NCI-H146 treated with DMSO at 0.1 percent for 48 hours (cell line): ENCODE measurements at regions not wholly inside any gene's neighbourhood (a gene's known extent, or its start where the extent isn't known, plus 50 kb on each side); places are given as distances from the start of the nearest gene placed in this dataset.

Experiments used
- DNase-seq: peaks from one replicate; lab custom pipeline; 2025; ENCODE audit not compliant: unreplicated experiment; lab: John Stamatoyannopoulos, UW

GRCh38 chr16:62565706-62566105, 529.5 kb upstream of the CDH8 start:
- no peak for DNase-seq

DNA sequence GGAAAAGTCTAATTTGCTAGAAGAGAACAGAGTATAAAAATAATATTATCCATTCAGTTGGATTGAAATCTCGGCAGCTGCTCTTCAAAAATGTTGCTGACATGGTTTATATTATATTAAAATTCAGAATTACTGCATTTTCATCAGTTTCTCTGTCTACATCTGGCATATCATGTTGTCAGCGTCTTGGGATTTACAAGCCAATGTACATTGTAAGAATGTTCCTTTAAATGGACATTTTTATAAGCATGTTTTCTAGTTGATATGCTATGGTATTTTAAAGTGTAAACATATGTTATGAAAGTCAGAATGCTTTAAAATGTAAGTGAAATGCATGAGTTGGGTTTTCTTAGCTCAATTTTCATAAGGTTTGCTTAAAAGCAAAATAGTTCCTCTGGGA, 528.1 kb upstream of the CDH8 start:
- DNase-seq = no peak

GRCh38 chr16:62562121-62562520, 525.9 kb upstream of the CDH8 start:
- no peak for DNase-seq

GRCh38 chr16:62549875-62550274, 513.6 kb upstream of the CDH8 start:
- DNase-seq = no peak

GRCh38 chr16:62548095-62548494, 511.9 kb upstream of the CDH8 start:
- no peak for DNase-seq

GRCh38 chr16:62546701-62547100, 510.5 kb upstream of the CDH8 start:
- no peak for DNase-seq

GRCh38 chr16:62545039-62545438, 508.8 kb upstream of the CDH8 start:
- no peak for DNase-seq

DNA sequence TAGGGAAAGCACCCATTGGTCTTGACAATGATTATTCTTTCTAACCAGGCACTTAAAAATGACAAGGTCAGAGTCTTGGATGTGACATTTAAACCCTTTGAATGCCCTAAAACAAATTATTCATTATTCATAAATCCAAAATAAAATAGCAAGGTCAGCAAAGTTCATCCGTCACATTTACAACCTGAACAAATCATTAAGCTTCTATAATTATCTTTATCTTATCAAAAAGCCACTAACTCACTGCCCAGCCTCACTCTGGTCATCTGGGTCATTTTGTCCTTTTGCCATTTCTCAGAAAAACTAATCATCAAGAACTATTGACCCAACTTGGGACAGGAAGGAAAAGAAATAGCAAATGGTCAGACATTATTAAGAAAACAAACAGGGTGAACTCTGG, 507.3 kb upstream of the CDH8 start:
- DNase-seq = no peak

GRCh38 chr16:62539657-62540056, 503.4 kb upstream of the CDH8 start:
- DNase-seq = no peak

- no peak for DNase-seq
Observed at GRCh38 chr16:62530426-62530825, 494.2 kb upstream of the CDH8 start.

DNA sequence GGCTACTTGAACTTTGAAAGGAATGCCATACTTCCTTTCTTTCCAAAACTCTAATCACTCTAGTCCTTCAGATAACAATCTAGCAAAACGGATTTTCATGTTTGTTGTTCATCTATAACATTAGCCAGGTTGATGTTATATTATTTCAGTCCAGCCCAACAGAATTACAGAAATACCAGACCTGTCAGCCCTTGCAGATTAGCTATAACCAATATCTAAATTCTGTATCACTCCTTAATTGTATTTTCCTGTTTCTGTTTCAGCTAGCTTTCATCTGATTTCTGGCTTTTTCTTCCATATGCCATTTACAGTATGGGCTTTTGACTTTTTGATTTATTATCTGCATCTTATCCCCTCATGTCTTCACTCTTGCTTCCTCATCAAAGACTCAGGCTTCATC, 479.8 kb upstream of the CDH8 start:
- no peak for DNase-seq

DNA sequence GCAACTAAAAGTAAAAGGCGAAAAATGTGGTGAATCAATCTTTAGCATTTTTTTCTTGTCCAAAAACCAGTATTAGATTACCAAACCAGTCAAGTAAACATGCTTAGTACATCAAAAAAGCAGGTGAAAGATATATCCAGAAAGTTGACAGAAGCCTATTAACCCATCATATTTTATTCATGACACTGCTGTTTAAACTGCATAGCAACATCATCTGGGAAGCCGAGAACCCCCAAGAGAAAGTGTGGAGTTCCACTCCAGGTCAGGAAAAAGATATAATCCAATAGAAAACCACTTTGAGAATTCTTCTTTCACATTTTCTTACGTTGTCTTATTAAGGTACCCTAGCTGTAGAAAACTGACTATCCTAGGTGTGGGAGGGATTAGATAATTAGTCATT, 466.8 kb upstream of the CDH8 start:
- no peak for DNase-seq

DNA sequence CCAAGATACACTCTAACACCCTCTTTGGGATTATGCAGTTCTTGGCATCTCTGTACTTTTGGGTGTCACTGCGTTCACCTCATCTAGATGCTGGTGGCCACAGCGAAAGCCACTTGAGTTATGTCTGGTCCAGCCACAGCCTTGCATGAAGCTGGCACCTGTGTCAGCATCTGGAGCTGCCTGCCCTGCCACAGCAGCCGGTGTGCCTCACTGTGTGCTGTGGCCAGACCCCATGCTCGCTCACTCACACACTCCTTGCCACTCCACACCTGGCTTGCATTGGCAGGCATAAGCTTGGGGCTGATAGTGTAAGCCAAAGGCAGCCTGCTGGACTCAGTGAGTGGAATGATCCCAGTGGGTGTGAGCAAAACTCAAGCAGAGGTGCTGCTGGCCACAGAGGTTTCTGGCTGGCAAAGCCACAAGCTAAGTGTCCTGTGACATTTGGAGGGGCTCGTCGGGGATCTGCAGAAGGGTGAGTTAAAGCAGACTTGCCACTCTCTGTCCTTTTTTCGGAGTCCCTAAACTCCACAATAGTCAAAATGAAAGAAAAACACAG, 442.7 kb upstream of the CDH8 start:
- no peak for DNase-seq

- no peak for DNase-seq
Observed at GRCh38 chr16:62477796-62478195, 441.6 kb upstream of the CDH8 start.

- DNase-seq = no peak
Observed at GRCh38 chr16:62475573-62475972, 439.3 kb upstream of the CDH8 start.

DNA sequence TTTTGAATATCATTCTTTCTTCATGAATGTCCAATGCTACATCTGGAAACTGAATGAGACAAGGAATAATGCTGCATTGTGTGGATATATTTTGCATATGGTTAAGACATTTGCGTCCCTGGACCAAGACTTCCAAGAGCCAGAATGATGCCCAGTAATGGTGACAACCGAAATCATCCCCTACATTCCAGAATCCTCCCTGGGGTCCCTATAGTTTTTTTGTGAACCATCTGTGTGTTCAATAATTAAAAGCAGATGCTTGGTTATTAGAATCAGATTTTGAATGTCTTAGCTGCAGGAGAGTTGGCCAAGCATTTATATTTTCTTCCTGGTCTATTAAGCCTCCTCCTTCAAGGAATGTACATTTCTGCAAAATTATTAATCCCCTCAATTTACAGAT, 426.7 kb upstream of the CDH8 start:
- DNase-seq = no peak

GRCh38 chr16:62450291-62450690, 414.1 kb upstream of the CDH8 start:
- no peak for DNase-seq

- no peak for DNase-seq
Observed at GRCh38 chr16:62445909-62446308, 409.7 kb upstream of the CDH8 start.

DNA sequence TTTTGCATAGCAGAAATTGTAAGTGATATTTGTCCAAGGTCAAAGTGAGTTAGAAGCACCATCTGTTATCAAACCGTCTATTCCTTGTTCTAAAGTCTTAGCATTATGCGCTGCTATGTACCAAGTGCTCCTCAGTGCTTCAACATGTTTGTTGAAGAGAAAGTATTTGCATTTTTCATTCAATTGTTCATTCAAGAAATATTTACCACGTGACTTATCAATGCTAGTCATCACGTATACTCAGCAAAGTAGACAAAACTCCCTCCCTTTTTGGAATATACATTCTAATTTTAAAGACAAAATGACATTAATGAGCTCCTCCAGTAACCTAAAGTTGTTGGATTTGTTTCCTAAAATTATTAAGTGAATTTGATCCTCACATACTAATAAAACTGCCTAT, 388.0 kb upstream of the CDH8 start:
- no peak for DNase-seq

DNA sequence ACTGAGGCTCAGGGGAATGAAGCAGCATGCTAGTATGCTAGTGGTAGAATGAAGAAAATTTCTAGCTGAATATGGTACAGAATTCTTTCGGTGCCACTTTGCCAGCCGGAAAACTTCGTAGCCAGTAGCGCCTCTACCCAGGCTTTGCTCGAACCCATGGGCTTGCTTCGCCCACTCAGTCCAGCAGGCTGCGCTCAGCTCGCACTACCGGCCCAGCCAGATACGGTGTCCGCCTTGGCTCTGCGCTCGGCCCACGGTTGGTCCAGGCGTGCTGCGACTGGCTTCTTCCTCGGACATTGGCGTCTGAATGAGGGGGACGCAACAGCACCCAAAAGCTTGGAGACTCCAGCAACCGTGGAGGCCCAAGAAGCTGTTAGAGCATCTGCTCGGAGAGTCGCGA, 372.5 kb upstream of the CDH8 start:
- no peak for DNase-seq

GRCh38 chr16:62406387-62406786, 370.1 kb upstream of the CDH8 start:
- no peak for DNase-seq

DNA sequence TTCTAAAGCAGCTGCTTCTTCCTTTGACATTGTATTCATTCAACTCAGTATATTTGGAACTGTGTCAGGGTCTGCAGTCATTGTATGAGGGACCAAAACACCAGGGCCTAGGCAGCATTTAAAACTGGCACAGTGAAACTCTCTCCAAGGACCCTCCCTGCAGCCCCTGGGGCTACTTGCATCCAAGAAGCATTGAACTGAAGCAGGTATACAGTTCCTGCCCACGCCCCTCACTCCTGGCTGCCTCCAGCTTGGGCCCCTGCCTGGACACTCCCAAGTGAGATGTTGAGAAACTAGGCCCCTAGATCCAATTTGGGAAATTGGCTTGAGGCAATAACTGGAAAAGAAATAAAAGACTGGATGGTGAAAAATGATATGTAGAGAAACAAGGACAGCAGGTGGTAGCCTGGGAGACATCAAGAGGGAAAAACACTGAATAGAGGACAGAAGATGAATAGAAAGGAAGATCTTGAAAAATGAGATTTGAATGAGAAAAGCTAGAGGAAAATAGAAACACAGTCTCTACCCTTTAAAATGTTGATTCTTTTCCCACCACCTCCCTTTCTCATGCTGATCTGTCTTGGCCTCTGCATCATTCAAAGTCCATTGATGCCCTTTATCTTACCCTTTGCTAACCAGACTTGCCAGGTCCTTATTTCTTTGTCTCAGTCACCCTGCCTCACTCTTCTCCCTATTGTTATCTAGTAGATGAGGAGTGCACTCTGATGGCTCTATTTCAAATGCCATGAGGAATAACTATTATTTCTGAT, 368.8 kb upstream of the CDH8 start:
- DNase-seq = no peak

GRCh38 chr16:62392698-62393097, 356.5 kb upstream of the CDH8 start:
- DNase-seq = no peak
